ENCODE measurements at regions not wholly inside any gene's neighbourhood (a gene's known extent, or its start where the extent isn't known, plus 50 kb on each side); places are given as distances from the start of the nearest gene placed in this dataset.

DNA sequence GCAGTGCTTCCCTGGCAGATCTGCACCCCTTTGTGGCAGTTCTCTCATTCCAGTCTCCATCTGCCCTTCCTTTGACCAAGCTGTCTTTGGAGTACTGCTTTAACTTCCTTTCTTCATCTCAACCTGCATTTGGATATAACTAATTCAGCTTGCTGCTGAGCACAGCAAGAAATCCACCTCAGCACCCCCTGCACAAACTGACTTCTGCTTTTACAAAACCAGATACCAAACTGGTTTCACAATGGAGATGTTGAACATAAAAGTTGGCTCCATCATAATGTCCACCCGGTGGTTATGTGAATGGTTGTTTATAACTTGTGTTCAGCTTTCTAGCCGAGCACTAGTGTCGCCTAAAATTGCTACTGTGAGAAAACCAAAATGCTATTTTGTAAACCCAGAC is 341.1 kb upstream of the SEMA6D start:
- DNase-seq (ENCODE audit: low read depth): no peak

DNA sequence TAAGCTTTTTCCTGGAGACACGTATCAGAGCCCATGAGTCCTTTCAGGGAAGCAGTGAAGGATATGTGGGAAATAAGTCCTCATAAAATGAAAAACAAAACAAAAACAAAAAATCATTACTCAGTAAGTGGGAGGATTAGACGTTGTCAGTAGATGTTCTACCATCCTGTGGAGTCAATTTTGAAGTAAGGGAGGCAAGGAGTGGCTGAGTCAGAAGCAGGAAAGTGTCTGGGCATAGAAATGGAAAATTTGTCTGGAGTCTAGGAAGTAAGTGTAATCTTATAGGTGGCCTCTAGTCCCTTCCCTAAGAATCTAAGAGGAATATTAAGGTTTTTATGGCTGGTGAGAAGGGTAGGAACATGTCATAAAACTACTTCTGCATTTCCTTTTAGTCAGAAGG is 339.8 kb upstream of the SEMA6D start:
- no peak for DNase-seq (ENCODE audit: low read depth)

DNA sequence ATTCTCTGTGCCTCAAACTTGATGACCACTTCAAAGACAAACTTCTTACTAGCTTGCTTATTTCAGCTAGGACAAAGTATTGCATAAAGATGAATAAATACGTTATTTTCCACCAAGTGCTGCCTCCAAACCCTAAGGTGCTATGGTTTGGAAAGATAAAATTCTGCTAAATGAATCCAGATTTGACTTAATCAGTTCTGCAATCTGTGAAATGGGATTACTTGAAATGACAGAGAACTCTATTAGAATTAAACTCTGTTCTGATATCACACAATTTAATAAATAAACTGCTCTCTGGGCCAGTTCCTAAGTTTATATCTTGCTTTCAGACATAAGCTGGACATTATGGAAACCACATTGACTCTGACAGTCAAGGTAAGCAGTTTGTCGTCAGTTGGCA is 338.8 kb upstream of the SEMA6D start:
- no peak for DNase-seq (ENCODE audit: low read depth)

DNA sequence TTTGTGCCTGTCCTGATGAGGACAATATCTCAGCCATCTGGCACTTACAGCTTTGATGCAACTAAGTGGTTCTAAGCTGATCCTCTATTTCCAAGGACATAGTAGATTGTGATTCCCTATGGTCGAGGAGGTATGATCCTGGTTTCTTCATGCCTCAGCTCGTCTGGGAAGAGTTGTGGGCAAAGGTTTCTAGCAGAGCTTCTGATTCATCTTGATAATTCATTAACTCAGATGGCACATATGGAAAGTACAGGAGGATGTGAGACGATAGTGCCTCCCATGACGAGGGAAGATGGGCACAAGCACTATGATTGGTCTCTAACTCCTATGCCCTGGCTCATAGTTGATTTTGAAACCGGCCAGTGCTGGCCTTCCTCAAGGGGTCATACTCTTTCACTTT is 334.2 kb upstream of the SEMA6D start:
- DNase-seq (ENCODE audit: low read depth): no peak

DNA sequence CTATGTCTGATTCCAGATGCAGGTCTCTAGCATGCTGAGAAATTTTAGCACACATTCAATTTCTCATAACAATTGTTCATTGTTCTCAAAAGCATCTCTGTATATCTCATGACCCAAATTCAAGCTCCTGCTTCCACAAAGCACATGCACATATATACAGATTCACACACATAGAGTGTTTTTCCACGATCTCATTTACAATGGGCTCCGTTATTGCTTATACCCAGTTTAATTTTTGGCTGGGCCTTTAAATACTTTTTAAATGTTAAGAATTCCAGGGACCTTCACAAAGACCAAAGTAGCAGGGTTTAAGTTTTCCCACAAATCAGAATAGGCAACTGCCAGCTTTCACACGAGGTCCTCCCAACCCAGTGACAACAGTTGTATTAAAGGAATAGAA is 333.5 kb upstream of the SEMA6D start:
- DNase-seq (ENCODE audit: low read depth): no peak

DNA sequence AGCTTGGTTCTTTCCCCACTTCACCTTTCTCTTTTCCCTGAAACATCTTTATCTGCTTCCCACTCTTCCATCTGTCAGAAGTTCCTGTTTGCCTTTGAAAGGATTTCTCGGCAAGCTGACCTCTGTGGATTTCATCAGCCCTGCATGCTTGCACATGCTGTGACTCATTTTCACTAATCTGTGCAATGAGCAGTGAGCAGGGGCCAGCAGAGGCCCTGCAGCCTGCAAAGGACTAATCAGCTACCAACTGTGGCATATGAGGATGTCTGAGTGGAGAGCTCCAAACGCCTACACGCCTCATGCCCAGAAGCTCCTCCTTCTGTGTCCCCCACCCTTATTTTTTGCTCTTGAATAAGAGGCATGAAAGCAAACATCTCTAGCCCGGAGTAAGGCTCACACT is 333.0 kb upstream of the SEMA6D start:
- DNase-seq (ENCODE audit: low read depth): peak; percentile 91

DNA sequence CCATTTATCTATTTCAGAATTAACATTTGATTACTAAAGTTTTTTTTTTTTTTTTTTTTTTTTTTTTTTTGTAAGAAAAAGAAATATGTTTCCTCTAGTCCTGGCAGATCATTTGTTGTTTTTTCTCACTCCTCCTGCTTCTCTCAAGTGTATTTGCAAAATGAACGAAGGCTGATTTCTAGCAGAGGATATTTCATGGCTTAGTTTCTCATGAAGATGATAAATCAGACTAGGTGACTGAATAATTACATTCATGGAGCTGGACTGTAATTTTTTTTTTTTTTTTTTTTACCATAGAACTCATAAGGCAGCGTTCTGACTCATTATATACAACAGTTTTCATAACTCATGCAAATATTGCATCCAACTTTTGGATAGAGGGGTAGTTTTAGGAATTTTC is 332.5 kb upstream of the SEMA6D start:
- no peak for DNase-seq (ENCODE audit: low read depth)

DNA sequence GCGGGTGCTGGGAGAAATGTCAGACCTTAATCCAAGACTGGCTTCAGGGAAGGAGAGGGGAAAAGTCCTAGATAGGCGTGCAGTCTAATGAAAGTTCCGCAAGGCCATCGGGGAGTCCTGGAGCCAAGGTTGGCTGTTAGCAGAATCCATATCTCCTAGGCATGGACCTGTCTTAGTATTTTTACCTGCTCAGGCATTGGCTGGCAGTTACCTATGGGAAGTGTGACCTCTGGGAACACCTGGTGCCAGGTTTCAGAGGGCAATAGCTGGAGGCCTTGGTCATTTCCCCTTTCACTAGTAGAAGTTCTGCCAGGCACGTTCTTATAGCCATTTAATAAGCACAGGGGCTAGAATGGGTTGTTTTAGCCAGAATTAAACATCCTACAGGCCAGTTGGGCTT is 330.8 kb upstream of the SEMA6D start:
- no peak for DNase-seq (ENCODE audit: low read depth)

DNA sequence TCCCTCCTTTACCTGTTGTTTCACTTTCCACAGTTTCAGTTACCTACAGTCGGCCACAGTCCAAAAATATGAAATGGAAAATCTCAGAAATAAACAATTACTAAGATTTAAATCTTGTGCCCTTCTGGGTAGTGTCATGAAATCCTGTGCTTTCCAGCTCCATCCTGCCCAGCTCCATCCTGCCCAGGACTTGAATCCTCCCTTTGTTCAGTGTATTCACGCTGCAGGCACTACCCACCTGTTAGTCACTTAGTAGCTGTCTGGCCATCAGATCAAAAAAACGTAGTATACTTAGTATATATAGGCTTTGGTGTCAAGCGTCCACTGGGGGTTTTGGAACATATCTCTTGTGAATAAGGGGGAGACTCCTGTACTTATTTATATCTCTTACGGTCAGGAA is 329.0 kb upstream of the SEMA6D start:
- DNase-seq (ENCODE audit: low read depth): no peak

DNA sequence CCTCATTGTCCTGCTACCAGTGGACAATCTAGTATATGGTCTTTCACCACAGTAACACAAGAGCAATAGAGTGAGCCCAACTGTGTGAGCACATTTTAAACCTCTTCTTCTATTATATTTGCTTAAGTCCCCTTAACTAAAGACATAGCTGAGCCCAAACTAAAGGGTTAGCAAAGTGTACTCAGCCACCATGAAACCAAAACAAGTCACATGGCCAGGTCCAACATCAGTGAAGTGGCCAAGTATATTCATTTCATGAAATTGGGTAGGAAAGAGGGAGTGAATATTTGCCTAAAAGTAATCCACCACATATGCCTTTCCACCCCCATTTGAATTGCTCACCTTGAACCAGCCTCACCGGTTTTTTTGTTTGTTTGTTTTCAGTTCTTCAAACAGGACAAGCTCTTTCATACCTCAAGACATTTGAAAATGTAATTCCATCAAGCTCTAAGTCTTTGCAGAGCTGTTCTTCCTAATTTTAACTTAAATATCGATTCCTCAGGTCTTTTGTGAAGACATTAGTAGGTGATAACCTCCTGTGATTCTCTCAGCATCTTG is 327.0 kb upstream of the SEMA6D start:
- DNase-seq (ENCODE audit: low read depth): no peak

DNA sequence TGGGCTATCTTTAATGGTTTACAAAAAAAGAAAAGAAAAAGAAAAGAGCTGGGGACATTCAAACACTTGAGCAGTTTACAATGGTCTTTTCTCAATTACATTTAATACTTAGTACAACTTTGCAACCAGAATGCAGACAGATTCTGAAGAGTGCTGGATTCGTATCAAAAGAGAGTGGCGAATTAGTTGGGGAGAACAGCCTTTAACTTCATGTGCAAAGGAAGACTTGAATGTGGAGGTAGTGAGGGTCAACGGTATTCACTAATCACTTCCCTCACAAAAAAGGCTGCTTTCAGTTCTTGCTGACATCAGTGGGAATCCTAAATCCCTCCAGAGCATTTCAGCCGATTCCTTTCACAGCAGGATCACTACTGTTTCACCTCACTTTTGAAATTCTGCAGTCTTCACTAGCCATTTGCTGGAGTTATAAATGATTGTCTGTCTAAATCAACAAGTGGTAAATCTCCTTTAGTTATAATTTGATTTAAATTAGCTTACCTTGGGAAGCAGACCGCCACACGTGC is 323.0 kb upstream of the SEMA6D start:
- no peak for DNase-seq (ENCODE audit: low read depth)

DNA sequence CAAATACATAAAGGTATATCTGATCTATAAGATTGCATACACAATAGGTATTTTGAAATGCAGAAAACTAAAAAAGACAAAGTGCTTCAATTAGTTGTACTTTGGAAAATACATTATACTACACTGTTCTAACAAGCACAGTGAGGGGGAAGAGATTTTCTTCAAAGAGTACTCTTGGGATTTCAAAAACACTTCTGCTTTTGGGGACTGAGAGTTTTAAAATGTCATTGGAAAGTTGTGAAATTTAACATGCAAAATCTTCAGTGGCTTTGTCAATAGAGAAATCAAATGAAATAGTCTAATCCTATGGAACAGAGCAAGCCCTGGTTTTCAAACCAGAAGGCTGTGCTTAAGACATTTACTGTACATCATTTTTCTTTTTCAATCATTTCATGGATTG is 322.2 kb upstream of the SEMA6D start:
- no peak for DNase-seq (ENCODE audit: low read depth)

DNA sequence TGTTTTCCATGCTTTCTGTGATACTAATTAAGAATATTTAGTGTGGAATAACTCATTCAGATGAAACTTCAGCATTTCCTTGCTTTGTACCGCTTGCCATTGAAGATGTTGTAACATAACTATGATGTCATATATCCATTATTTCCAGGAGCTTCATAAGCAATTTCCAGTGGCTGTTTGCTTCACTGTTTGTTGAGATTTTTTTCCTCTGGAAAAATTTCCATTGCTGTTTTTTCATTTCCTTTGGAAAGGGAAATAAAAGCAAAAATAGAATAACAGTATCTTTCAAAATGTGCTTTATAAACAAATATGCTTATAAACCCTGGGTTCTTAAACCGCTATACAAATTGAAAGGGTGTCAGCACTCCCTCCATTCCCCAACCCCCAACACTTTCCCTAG is 319.6 kb upstream of the SEMA6D start:
- DNase-seq (ENCODE audit: low read depth): no peak

DNA sequence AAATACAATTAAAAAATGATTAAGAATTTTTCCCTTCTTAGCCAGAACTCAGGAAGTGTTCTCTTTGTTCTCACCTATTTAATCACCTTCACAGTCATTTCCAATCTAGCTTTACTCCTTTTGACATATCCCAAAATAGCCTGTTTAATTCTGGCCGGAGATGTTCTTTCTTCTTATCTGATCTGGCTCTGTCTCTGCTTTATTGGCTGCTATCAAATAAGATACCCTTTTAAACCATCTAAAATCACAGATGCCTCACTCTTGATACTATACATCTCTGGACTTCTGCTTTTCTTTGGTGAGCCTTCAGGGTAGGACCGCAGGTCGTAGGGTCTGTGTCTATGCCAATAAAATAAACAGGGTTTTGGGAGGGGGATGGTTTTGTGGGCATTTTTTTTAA is 319.2 kb upstream of the SEMA6D start:
- DNase-seq (ENCODE audit: low read depth): no peak

DNA sequence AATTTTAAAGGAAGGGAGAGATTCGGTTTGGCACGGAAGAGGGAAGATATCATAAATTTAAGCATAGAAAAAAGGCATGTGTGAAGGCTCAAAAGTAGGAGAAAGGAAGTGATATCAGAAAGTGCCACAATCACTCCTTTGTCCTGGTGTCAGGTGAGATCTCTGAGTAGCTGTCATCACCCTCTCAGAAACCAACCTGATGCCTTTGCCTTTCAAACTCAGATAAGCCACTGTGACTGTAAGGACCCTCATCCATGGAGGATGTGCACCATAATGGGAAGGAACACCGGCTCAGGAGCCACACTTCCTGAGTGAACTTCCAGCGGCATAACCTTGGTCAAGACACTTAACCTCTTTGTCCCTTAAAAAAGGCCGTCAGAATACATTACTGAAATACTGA is 318.7 kb upstream of the SEMA6D start:
- no peak for DNase-seq (ENCODE audit: low read depth)

DNA sequence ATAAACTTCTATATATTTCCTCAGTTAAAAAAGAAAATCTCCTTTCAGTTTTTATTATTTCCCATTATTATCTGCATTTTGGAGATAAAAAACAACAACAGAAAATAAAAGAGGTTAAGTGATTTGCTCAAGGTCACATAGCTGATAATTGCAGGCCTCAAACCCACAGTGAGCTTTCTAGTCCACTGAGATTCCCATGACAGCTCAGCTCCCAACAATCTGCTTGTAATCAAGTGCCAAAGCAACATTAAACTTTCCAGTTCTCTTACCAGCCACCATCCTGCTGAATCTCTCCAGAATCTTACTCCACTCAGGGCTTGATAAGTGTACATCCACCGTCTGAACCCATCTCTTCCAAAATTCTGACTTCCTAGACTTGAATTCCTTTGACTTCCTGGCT is 318.2 kb upstream of the SEMA6D start:
- no peak for DNase-seq (ENCODE audit: low read depth)

DNA sequence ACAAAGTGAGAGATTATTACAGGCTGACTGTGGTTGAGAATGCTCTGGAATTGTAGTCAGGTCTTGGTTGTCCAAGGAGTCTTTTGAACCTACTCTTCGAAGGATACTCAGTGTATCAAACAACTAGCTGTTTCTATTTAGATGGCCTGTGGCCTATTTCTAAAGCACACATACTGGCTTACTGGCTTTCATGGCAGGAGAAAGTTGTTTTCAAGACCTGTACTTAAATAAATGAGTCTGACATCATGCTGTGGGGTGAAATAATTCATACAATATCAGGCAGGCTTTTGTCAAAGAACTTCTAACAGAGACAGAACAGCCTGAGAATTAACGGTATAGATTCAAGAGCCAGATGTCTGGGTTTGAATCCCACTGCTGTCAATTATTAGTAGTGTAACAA is 316.7 kb upstream of the SEMA6D start:
- DNase-seq (ENCODE audit: low read depth): no peak

DNA sequence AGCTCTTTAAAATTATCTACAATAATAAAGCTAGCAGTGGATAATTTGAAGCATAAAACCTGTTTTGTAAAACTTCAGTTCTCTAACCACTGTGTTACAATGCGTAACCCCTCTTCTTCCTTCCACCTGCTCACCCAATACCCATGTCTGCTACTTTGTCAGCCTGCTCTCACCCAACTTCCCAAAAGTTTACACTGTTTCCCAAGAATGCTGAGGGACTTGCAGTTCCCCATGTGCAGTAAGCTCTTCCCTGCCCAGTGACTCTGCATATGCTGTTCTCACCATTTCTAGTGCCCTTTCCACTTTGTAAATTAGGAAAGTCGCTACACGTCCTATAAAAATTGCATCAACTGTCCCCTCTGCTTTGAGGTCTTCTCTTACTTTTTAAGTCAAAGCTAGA is 315.9 kb upstream of the SEMA6D start:
- DNase-seq (ENCODE audit: low read depth): no peak

DNA sequence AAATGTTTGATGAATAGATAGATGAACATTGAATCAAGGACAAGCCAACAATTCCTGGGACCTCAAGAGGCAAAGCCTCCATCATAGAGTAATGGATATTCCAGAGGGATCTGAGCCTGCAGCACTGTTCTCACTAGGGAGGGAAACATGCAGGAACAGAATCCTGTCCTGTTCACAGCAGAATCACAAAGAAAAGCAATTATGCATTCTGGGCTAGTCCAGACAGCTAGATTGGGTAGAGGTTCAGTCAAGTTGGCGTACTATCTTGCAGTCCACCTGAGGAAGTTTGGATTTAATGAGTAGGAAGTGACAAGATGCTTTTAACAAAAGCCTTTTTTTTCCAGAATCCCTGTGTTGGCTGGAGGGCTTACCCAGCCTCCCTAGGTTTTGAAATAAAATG is 314.5 kb upstream of the SEMA6D start:
- DNase-seq (ENCODE audit: low read depth): no peak

DNA sequence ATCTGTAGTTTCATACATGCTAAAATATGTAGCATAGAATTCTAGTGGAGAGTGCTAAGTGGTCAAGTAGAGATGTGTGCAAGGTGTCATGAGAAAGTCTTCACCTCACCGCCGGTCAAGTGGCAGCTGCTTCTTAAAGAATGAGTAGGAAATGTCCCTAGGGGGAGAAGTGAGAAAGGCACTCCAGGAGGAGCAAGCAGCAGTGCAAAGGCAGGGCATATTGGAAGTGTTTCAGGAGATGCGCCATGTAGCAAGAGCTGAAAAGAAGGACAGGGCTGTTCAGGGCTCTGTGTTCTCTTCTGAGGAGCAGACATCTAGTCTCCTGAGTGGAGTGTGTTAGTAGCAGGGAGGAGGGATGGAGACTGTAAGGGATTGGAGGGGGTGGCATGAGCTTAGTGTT is 312.4 kb upstream of the SEMA6D start:
- DNase-seq (ENCODE audit: low read depth): no peak

DNA sequence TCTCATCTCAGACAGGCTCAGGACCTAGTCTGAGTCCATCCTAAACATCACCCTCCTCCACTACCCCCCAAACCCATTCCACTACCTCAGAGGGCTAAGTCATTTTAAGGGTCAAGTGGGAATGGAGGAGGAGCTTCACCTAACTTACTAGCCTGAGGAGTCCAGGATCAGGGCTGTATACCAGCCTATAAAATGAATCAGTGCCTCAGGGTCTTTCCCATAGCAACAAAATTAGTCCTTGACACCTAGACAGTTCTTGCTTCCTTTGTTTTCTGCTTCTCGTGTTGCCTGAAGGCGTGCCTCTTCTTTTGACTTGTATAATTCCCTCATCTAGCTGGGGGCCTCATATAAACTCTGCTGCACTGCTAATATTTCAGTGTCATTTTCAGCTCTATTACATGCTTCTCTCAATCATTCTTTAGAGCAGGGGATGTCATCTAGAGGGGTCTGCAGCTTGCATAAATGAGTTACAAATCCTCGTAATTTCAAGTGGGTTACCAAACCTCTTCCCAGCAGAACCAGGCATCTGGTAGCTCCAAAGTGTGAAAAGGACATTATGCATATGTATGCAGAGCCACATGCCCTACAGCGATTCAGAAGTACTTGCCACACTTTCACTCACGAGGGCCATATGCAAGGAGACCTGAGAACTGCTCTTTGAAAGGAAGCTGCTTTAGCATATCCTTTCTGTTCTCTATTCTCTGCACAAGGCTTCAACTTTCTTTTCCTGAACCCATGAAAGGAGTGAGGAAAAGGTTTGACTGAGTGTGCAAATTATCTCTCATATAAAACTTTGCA is 311.7 kb upstream of the SEMA6D start:
- no peak for DNase-seq (ENCODE audit: low read depth)

DNA sequence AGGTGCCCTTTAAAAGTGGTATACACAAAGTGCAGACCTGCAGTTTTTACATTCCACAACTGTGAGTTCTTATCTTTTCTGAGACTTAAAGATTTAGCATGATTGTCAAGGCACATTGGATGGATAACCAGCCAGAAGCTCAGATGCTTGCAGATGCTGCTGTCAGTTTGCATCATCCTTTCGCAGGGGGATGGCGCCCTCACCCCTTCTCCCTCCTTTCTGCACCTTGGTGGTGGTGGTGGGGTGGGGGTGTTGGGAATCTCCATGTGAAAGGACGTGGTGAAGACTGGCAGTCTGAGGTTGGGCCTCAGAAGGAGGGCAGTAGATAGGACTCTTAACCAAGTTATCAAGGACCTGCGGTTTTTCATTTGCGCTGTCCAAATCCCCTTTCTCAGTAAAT is 309.6 kb upstream of the SEMA6D start:
- DNase-seq (ENCODE audit: low read depth): no peak

DNA sequence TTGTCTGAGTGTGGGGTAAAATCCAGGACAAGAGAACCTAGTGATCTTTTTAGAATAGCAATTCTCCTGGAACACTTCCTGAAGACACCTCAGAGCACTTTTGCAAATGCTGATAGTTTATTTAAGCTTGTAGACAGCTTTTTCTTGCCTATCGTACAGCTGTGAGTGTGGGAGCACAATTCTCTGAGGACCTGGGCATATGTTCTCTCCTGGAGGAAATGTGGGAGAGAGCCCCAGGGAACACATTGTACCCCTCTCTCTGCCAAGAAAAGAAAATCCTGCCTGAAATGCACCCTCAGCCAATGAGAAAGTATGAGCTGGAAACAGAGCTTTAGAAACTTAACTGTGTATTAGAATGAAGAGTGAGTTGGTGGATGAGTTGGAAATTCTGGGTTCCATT is 308.3 kb upstream of the SEMA6D start:
- DNase-seq (ENCODE audit: low read depth): no peak

DNA sequence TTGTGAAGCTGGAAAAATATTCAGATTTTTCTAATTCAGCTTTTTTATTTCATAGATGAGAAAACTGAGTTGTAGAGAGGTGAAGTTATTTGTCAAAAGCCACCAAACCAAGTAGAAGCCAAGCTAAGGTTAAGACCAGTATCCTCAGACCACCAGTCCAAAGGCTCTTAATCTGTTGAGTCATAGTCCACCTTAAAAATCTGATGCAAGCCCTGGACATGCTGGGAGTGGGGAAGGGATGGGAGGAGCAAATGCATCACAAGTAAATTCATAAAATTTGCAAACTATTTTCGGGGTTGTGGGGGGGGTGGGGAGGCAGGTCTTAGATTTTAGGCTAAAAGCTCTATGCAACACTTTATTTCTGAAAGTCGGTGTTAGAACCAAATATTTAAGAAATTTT is 307.7 kb upstream of the SEMA6D start:
- no peak for DNase-seq (ENCODE audit: low read depth)

Measured in non-pigmented ciliary epithelial cell (primary cell).